Stimulated activated naive CD4-positive, alpha-beta T cell treated with Interleukin-2 at 50 U/mL for 16 hours (primary cell): ENCODE measurements at regions not wholly inside any gene's neighbourhood (a gene's known extent, or its start where the extent isn't known, plus 50 kb on each side); places are given as distances from the start of the nearest gene placed in this dataset.
A peak's percentile ranks its signal among the peaks of the same experiment; 100 is the strongest.

Experiments used
- DNase-seq: peaks from one replicate; lab custom pipeline; 2025; lab: John Stamatoyannopoulos, UW

DNA sequence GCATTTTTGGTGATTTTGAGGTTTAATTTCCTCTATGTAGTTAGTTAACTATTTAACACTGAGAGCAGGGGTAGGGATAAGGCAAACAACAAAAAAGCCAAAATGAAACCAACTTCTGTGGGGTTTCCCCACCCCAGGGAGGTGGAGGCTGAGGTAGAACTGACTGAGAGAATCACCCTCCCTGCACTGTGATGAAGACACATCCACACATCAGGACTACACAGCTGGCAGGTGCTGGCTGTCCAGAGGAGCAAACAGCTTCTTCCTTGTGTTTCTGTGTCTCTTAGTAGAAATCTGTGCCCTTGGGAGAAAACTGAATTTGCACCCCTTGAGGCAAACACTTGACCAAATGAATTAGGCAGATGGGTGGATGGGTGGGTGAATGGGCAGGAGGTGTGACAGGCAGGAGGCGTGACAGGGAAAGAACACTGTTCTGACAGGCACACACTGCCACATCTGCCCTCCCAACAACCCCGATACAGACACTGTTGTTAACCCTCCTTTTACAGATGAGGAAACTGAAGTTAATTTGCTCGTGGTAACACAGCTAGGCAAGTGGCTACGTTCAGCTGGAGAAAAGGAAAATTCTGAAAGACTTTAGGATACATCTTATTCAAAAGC, 62.9 kb upstream of the AMZ2 start:
- DNase-seq, result peak; percentile 56

DNA sequence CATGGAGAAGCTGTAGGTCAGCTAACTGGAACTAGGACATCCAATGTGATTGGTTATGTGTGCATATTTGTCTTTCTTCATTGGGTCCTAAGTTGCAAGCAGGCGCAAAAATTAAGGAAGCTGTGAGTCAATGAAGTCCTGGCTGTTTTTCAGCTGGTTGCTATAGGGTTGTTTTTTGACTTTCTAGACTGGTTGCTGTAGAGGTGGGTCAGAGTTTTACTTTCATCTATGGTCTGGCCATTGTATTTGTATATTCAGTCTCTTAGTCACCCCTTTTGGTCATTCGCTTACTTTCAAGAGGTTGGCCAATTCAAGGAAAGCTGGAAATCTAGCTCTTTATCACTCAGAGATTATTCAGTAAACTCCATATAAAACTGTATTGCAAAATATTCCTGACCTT, 62.0 kb upstream of the AMZ2 start:
- no peak for DNase-seq

DNA sequence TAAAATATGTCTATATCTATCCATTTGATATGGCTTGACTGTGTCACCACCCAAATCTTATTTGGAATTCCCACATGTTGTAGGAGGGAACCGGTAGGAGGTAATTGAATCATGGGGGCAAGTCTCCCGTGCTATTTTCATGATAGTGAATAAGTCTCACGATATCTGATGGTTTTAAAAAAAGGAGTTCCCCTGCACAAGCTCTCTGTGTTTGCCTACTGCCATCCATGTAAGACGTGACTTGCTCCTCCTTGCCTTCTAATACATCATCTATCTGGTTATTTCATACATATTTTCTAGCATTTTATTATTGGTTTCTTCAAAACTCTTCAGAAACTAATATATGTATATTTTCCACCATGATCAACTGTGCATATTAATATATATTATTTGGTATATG, 57.3 kb upstream of the AMZ2 start:
- DNase-seq, result no peak

DNA sequence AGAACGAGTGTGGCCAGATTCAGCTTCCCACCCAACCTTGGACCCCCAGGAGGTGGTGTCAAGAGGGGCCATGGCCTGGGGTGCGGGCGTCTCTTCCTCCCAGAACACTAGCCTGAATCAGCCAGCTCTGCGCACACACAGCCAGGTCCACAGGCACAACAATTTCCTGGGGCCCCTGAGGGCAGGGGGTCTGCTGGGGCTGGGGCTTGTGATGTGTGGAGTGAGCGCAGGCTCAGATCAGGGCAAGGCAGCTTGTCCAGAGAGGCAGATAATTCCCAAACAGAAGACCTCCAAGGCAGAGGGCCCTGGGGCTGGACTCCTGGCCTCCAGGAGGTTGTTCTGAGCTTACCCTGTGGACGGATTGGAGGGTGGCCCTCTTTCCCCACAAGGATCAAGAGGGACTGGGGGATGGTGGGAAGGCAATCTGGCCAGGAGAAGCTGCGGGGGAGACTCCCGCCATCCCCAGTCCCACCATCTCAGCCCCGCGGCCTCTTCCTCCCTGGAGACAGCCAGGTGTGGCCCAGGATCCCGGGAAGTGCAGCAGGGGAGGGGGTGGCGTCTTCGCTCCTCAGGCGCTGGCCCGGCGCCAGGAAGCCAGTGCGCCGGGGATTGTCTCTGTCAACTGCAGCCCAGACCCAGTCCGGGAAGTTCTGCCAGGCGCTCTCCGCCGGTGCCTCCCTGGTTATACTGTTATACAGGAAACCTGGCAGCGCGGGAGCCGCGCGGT, 52.0 kb upstream of the AMZ2 start:
- no peak for DNase-seq

DNA sequence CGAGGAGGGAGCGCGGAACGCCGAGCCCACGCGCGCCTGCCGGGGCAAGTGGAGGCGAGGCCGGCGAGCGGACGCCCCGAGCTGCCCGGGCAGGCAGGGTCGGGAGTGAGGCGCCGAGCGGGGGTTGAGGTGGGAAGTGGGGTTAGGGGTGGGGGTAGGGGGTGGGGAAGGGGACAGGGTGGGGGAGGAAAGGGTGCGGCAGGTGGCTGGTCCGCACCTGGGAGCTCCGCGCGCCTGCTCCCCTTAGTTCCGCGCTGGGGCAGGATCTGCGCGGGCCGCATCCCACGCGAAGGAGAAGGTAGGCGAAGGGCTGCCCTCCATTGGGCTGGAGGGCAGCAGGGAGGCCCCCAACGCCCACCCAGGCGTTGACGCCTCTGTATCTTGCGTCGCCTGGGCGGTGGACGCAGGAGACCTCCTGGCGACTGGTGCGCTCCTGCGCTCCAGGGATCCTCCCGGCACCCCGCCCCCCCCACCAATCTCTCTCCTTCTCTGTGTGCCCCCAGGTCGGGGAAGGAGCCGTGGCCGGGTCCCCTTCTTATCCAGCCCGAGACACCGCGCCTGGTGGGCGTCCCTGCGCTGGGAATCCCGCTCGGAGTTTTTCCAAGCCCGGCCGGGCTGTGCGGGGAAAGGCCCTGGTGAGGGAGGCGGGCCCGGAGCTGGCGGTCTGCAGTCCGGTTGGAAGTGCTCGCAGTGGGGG, 51.3 kb upstream of the AMZ2 start:
- peak; percentile 14 for DNase-seq

DNA sequence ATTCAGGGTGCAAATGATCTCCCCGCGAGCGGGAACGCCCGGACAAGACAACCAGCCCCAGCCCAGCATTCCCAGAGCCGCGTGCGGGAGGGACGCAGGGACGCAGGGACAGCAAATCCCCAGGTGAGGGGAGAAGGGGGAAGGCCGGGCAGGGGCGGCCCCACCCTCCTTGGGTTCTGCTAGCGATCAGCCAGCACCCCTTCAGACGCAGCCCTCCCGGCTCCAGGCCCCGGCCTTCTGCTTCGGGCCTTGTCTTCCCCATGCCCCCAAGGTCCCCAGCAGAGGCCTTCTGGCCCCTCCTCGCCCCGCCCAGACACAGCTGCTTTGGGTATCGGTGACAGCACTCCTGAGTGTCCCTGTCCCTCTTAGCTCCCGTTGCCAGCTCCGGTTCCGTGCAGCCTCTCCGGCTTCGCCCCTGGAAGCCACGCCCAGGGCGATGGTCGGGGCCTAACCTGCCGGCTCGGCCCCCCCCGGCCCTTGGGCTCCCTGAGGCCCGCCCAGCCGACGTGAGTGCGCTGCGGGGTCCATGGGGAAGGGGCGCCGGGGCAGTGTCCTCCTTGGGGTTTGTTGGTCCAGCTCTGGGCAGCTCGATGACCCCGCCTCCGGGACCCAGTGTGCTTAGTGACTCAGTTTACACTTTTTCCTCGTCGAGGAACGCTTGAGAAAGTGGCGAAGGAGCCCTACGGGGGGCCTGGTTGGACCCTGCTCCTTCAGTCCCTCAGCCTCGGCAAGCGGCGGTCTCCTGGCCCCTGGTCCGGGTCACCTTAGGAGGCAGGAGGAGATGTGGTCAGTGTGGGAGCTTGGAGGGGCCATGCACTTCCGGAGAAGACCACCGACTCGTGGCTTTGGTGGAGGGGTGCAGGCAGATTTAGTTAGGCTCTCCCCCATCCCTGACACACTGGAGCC, 50.5 kb upstream of the AMZ2 start:
- DNase-seq, result peak; percentile 61

DNA sequence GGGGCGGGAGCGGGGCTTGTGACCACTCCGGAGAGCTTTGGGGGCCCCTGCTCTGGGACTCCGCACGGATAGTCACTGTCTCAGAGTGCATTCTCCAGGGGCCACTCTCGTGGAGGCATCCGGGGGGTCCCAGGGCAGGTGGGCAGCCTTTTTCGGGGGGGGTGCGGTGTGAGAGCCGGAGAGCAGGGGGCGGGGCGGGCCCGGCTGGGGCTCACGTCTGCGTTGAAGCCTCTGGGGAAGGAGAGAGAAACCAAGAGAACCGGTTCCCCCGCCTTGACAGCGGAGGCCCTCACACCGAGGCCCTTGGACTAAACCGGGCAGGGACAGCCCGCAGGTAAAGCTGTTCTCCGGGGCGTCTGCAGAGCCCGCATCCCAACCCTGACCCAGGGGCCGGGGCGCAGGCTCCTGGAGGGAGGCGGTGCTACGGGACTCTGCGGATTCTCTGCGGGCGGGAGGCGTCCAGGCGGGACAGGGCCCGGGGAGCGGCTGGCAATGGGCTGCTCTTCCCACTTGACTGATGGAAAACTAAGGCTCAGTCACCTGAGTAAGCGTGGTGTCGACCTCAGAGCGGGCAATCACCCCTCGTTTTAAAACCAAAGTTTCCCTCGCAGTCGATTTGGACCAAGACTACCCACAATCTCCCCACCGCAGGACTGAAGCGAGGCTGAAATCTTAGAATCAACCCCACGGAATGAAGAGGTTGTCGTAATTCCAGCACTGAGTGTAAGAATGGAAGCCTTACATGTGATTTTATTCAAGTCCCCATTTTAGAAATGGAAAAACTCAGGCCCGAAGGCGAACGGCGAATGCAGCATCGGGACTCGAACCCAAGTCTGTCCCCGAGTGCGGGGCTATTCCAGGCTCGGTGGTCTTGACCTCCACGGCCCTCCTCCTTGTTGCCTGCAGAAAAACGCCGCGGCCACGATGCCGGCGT, 49.6 kb upstream of the AMZ2 start:
- peak; percentile 36 for DNase-seq
